ENCODE measurements at regions not wholly inside any gene's neighbourhood (a gene's known extent, or its start where the extent isn't known, plus 50 kb on each side); places are given as distances from the start of the nearest gene placed in this dataset.

DNA sequence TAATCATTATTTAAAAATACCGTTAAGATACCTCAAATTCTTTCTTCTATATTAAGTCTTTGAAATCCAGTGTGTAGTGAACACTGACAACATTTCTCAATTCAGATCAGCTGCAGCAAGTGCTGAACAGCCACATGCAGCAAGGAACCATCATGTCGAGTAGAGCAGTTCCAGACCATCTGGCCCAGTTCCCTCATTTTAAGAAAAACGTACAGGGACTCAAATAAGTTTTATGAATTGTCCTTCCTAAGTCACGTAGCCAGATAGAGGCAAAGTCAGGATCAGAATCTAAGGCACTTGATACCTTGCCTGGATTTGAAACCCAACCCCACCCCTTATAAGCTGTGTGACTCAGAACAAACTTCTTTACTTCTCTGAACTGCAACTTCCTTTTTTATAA lies 132.4 kb downstream of the PROX1 start:
- WGBS (ENCODE audit: insufficient coverage, low lambda C conversion rate), result no CpG with 5 or more reads among the region's 4 CpGs
- Histone ChIP-seq H3K4me3 (ENCODE audit: low read length) (no peak overlapping the region), H3K4me1 (ENCODE audit: control insufficient read depth, insufficient read depth, low read length) (no peaks in the 10 kb centered on the region)

DNA sequence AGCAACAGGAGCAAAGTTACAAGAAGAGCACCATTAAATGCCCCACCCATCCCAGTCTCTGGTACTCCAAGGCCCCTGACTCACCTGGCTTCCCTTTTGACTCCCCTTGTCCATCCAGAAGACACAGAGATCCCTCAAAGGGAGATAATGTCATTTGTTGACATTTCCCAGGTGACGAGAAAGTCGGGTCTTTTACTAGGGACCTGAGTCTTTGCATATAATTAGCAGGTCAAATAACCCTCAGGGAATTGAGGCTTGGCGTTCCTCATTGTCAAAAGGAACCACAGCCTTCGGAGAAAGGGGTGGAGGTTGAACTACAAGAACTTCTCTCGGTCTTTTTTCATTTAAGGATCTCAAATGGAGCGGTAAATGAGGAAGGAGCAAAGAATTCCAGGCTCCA lies 133.2 kb downstream of the PROX1 start:
- Histone ChIP-seq H3K4me1 (ENCODE audit: control insufficient read depth, insufficient read depth, low read length) (no peaks in the 10 kb centered on the region), H3K9me3 (ENCODE audit: control insufficient read depth, low read depth, low read length) (peaks cover 9% of the 10 kb centered on the region), H3K36me3 (ENCODE audit: control insufficient read depth, insufficient read depth, low read length) (no peaks in the 10 kb centered on the region), H3K27me3 (ENCODE audit: control insufficient read depth, insufficient read depth, low read length) (no peaks in the 10 kb centered on the region), H3K4me3 (ENCODE audit: low read length) (no peak overlapping the region), H3K27ac (ENCODE audit: low read length) (no peak overlapping the region)
- 48% methylated on average over 3 of the region's 6 CpGs for WGBS (ENCODE audit: insufficient coverage, low lambda C conversion rate)
- no peak for DNase-seq

More for the DNA sequence above, 132.4 kb downstream of the PROX1 start:
- no peak for DNase-seq
- Histone ChIP-seq H3K36me3 (ENCODE audit: control insufficient read depth, insufficient read depth, low read length) (no peaks in the 10 kb centered on the region), H3K9me3 (ENCODE audit: control insufficient read depth, low read depth, low read length) (peaks cover 9% of the 10 kb centered on the region), H3K27ac (ENCODE audit: low read length) (no peak overlapping the region), H3K27me3 (ENCODE audit: control insufficient read depth, insufficient read depth, low read length) (no peaks in the 10 kb centered on the region)

DNA sequence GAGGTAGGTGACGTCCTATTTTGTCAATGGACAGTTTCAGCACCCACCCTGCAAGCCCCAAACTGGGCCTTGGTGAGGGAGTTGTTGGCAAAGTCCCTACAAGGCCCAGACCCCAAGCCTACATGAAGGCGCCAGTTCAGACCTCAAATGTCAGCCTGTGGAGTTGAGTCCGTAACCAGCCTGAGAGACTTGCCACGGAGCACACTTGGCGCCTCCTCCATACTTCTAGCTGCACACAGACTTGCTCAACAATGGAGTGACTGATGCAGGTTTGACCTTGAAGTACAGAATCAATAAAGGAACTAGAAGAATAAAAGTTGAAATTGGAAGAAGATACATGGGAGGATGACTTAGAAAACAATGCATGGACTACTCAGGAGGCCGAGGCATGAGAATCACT lies 134.3 kb downstream of the PROX1 start:
- Histone ChIP-seq H3K9me3 (ENCODE audit: control insufficient read depth, low read depth, low read length) (peaks cover 9% of the 10 kb centered on the region), H3K36me3 (ENCODE audit: control insufficient read depth, insufficient read depth, low read length) (no peaks in the 10 kb centered on the region), H3K27ac (ENCODE audit: low read length) (no peak overlapping the region), H3K4me3 (ENCODE audit: low read length) (no peak overlapping the region), H3K4me1 (ENCODE audit: control insufficient read depth, insufficient read depth, low read length) (no peaks in the 10 kb centered on the region), H3K27me3 (ENCODE audit: control insufficient read depth, insufficient read depth, low read length) (no peaks in the 10 kb centered on the region)
- no peak for DNase-seq
- WGBS (ENCODE audit: insufficient coverage, low lambda C conversion rate), result no CpG with 5 or more reads among the region's 6 CpGs

DNA sequence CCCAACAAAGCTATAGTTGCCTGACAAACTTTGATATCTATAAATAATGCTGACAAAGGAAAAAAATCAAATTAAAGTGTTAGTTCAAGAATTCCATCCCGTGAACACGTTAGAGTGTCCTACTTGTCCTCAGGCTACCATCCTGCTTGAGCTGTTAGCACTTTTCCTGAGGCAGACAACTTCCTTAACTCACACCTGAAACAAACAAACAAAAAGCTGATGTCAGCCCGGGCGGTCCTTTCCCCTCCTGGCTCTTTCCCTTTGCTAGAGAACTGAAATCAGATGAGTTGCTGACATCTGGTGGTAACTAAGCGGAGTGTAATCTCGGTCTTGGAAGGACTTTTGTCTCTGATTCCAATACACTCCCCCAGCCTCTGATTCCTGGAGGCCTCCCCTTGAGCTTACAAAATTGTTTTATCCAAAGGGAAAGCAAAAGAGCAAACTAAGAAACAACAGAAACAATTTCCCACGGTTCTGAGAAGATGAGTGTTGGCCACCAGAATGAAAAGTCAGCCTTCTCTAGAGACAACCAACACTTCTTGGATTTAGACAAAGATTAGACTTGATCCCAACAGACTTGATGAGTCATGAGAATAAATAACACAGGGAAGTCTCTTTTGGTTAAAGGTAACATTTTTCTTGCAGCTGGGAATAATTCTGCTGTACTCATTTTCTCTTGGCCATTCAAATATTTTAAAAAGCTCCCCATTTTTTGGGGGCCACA lies 135.4 kb downstream of the PROX1 start:
- 0% methylated on average over 1 of the region's 7 CpGs for WGBS (ENCODE audit: insufficient coverage, low lambda C conversion rate)
- H3K36me3 ChIP-seq (ENCODE audit: control insufficient read depth, insufficient read depth, low read length), result no peaks in the 10 kb centered on the region
- H3K27me3 ChIP-seq (ENCODE audit: control insufficient read depth, insufficient read depth, low read length), result no peaks in the 10 kb centered on the region
- DNase-seq, result peak; percentile 61 to 78
- H3K9me3 ChIP-seq (ENCODE audit: control insufficient read depth, low read depth, low read length), result peaks cover 2% of the 10 kb centered on the region
- no peaks in the 10 kb centered on the region for H3K4me1 ChIP-seq (ENCODE audit: control insufficient read depth, insufficient read depth, low read length)
- no peak overlapping the region for H3K4me3 ChIP-seq (ENCODE audit: low read length)
- no peak overlapping the region for H3K27ac ChIP-seq (ENCODE audit: low read length)

DNA sequence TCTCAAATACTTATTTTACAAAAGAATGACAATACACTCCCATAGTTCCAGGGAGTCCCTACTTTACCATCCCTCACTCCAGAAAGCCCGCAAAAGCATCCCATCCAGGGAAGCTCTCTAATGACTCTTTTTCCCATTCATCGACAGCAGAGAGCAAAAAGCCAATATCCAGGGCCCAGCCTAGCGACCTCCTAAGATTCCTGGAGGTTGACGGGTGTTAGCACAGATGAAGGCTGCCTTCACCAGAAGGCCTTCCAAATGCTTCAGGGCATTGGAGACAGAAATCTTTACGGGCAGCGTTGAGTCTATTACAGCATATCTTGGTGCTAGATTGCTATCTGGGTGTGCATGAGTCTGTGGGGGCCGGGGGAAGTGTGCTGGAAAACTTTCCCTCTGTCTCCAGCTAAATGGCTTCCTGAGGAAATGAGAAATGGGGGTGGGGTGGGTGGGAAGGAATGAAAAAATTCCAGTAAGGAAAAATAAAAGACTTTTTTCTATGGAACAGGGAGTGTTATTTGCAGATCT lies 136.6 kb downstream of the PROX1 start:
- Histone ChIP-seq H3K4me3 (ENCODE audit: low read length) (no peak overlapping the region), H3K27ac (ENCODE audit: low read length) (no peak overlapping the region), H3K4me1 (ENCODE audit: control insufficient read depth, insufficient read depth, low read length) (no peaks in the 10 kb centered on the region), H3K9me3 (ENCODE audit: control insufficient read depth, low read depth, low read length) (no peaks in the 10 kb centered on the region), H3K27me3 (ENCODE audit: control insufficient read depth, insufficient read depth, low read length) (no peaks in the 10 kb centered on the region), H3K36me3 (ENCODE audit: control insufficient read depth, insufficient read depth, low read length) (no peaks in the 10 kb centered on the region)
- DNase-seq, result no peak
- WGBS (ENCODE audit: insufficient coverage, low lambda C conversion rate), result 100% methylated on average over 1 of the region's 7 CpGs

DNA sequence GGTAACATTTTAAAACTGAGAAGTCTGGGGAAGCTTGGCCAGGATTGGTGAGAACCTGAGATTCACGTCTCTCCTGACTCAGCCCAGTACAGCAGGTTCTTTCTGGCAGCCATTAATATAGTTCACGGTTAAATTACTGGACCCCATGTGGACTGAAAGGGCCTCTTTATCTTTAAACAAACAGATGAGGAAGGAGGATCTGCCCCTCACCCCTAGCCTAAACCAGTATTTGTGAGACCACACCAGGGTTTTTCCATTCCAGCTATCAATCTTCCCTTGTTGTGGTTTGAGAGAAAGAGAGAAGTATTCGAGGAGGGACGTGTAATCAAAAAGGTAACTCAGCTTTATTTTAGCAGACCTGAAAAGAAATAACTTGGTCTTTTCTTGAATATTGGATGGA lies 137.1 kb downstream of the PROX1 start:
- H3K36me3 ChIP-seq (ENCODE audit: control insufficient read depth, insufficient read depth, low read length), result no peaks in the 10 kb centered on the region
- WGBS (ENCODE audit: insufficient coverage, low lambda C conversion rate), result no CpG with 5 or more reads among the region's 4 CpGs
- H3K27me3 ChIP-seq (ENCODE audit: control insufficient read depth, insufficient read depth, low read length), result no peaks in the 10 kb centered on the region
- H3K9me3 ChIP-seq (ENCODE audit: control insufficient read depth, low read depth, low read length), result no peaks in the 10 kb centered on the region
- H3K27ac ChIP-seq (ENCODE audit: low read length), result no peak overlapping the region
- H3K4me3 ChIP-seq (ENCODE audit: low read length), result no peak overlapping the region
- DNase-seq, result no peak
- H3K4me1 ChIP-seq (ENCODE audit: control insufficient read depth, insufficient read depth, low read length), result no peaks in the 10 kb centered on the region

DNA sequence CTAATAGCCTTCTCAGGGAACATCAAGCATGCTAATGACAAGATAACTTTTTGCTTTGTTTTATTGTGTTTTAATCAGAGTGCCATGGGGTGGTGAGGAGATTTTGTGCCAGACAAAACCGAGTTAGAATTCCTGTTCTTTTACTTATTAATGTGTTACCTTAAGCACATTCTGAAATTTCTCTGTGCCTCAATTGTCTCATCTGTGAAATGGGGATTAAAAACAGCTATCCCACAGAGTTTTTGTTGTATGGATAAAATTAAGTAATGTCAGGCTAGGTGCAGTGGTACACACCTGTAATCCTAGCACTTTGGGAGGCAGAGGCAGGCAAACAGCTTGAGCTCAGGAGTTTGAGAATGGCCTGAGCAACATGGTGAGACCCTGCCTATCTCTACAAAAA lies 138.0 kb downstream of the PROX1 start:
- H3K27ac ChIP-seq (ENCODE audit: low read length), result no peak overlapping the region
- WGBS (ENCODE audit: insufficient coverage, low lambda C conversion rate), result no CpG with 5 or more reads among the region's 1 CpG

DNA sequence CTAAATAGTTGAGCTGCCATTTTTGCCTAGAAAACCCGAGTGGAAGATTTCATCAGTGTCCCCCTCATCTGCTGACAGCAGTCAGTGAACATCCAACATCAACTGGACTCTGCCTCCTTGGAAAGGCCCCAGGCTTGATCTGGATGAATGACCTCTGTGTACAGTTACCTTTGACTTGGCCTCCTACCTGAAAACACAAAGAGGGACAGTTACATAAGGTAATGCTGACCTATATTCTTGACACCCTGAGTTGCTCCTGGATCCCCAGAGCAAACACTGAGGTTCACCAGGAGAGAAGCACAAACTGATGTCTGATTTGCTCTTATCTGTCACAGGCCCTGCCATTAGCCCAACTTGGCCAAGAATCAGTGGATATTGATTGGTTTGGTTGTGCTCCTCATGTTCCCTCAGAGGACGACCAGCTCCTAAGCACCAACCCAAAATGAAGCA lies 138.9 kb downstream of the PROX1 start:
- no CpG with 5 or more reads among the region's 2 CpGs for WGBS (ENCODE audit: insufficient coverage, low lambda C conversion rate)
- no peaks in the 10 kb centered on the region for H3K9me3 ChIP-seq (ENCODE audit: control insufficient read depth, low read depth, low read length)
- H3K4me1 ChIP-seq (ENCODE audit: control insufficient read depth, insufficient read depth, low read length), result no peaks in the 10 kb centered on the region
- no peak overlapping the region for H3K27ac ChIP-seq (ENCODE audit: low read length)
- H3K36me3 ChIP-seq (ENCODE audit: control insufficient read depth, insufficient read depth, low read length), result no peaks in the 10 kb centered on the region
- no peak for DNase-seq
- no peak overlapping the region for H3K4me3 ChIP-seq (ENCODE audit: low read length)
- H3K27me3 ChIP-seq (ENCODE audit: control insufficient read depth, insufficient read depth, low read length), result no peaks in the 10 kb centered on the region

More for the DNA sequence above, 138.0 kb downstream of the PROX1 start:
- H3K4me3 ChIP-seq (ENCODE audit: low read length), result no peak overlapping the region
- DNase-seq, result no peak
- H3K27me3 ChIP-seq (ENCODE audit: control insufficient read depth, insufficient read depth, low read length), result no peaks in the 10 kb centered on the region
- no peaks in the 10 kb centered on the region for H3K36me3 ChIP-seq (ENCODE audit: control insufficient read depth, insufficient read depth, low read length)
- H3K4me1 ChIP-seq (ENCODE audit: control insufficient read depth, insufficient read depth, low read length), result no peaks in the 10 kb centered on the region
- no peaks in the 10 kb centered on the region for H3K9me3 ChIP-seq (ENCODE audit: control insufficient read depth, low read depth, low read length)

DNA sequence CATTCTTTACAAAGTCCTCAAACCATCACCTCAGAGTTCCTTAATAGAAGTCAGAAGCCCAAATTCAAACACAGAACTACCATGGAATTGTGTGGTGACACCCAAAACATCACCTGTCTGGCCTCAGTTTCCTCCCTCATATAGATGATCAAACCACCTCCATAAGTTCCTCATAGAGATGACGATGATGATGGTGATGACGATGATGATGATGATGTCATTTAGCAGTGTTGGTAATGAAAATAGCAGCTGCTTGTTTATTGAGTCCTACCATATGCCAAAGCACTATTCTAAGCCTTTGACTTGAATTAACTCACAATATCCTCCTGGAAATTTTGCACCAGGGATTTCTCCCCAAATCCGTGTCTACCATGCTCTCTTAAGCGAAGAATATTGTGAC lies 139.9 kb downstream of the PROX1 start:
- H3K9me3 ChIP-seq (ENCODE audit: control insufficient read depth, low read depth, low read length), result no peaks in the 10 kb centered on the region
- DNase-seq, result no peak
- no peaks in the 10 kb centered on the region for H3K27me3 ChIP-seq (ENCODE audit: control insufficient read depth, insufficient read depth, low read length)
- no peaks in the 10 kb centered on the region for H3K36me3 ChIP-seq (ENCODE audit: control insufficient read depth, insufficient read depth, low read length)
- H3K4me1 ChIP-seq (ENCODE audit: control insufficient read depth, insufficient read depth, low read length), result no peaks in the 10 kb centered on the region
- H3K27ac ChIP-seq (ENCODE audit: low read length), result no peak overlapping the region
- H3K4me3 ChIP-seq (ENCODE audit: low read length), result no peak overlapping the region
- no CpG with 5 or more reads among the region's 4 CpGs for WGBS (ENCODE audit: insufficient coverage, low lambda C conversion rate)

DNA sequence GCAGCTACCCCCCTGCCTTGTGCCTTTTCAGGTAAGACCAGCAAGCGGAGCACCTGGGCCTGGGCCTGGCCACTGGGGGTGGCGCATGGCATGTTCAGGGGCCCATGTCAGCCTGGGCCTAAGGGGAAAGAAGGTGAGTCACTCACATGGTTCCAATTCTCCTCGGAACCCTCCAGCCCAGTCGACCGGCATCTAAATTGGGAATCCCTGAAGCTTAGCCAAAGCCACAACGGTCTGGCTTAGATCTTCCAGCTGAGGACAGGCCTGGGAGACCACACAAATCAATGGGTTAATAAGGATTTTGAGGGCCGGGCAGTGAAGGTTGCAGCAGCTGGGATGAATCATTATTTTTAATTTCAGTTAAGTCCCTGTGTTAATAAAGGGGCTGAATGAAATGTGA lies 145.1 kb upstream of the SMYD2 start:
- H3K27ac ChIP-seq (ENCODE audit: low read length), result no peak overlapping the region
- H3K4me1 ChIP-seq (ENCODE audit: control insufficient read depth, insufficient read depth, low read length), result no peaks in the 10 kb centered on the region
- no peaks in the 10 kb centered on the region for H3K36me3 ChIP-seq (ENCODE audit: control insufficient read depth, insufficient read depth, low read length)
- 90% methylated on average over 2 of the region's 7 CpGs for WGBS (ENCODE audit: insufficient coverage, low lambda C conversion rate)
- no peaks in the 10 kb centered on the region for H3K27me3 ChIP-seq (ENCODE audit: control insufficient read depth, insufficient read depth, low read length)
- DNase-seq, result no peak
- no peak overlapping the region for H3K4me3 ChIP-seq (ENCODE audit: low read length)
- H3K9me3 ChIP-seq (ENCODE audit: control insufficient read depth, low read depth, low read length), result no peaks in the 10 kb centered on the region
